Esophagus squamous epithelium (tissue), 5 donors: ENCODE measurements at regions not wholly inside any gene's neighbourhood (a gene's known extent, or its start where the extent isn't known, plus 50 kb on each side); places are given as distances from the start of the nearest gene placed in this dataset.

ENCODE experiments used
- DNase-seq: peaks from one replicate; lab custom pipeline; 2025; lab: John Stamatoyannopoulos, UW
- H3K27ac ChIP-seq, 4 donors: fragments of 200-600 bp; sonication (generic); one replicate each; pipeline ENCODE4 v1.5.1; 2016 to 2019; ENCODE audit warnings: mild to moderate bottlenecking in 1 of 4
- H3K27me3 ChIP-seq, 4 donors: fragments of 200-600 bp; sonication (generic); 1 replicate in 3 of 4; 2 replicates in 1 of 4; pipeline versions ENCODE4 v1.5.1 to v1.6.0; 2017 to 2021; ENCODE audit warnings: antibody characterized with exemption in 1 of 4
- H3K36me3 ChIP-seq, 3 donors: fragments of 200-600 bp; sonication (generic); one replicate each; pipeline ENCODE4 v1.5.1; 2016 to 2019
- H3K4me1 ChIP-seq, 3 donors: fragments of 200-600 bp; sonication (generic); one replicate each; pipeline ENCODE4 v1.5.1; 2017 to 2019
- H3K4me3 ChIP-seq, 4 donors: fragments of 200-600 bp; sonication (generic); 1 replicate in 3 of 4; 2 replicates in 1 of 4; pipeline ENCODE4 v1.5.1; 2016 to 2019; ENCODE audit warnings: mild to moderate bottlenecking in 2 of 4, moderate library complexity in 1 of 4
- H3K9me3 ChIP-seq, 3 donors: fragments of 200-600 bp; sonication (generic); one replicate each; pipeline ENCODE4 v1.5.1; 2016 to 2019
- POLR2A ChIP-seq, 4 donors: fragments of 450-650 bp; IDR thresholded peaks; one replicate each; pipeline ENCODE4 v1.6.1; 2017; ENCODE audit warnings: antibody characterized with exemption in 4 of 4, mild to moderate bottlenecking in 4 of 4, moderate library complexity in 3 of 4
- WGBS, 2 donors: methylation state at CpG; one replicate each; pipeline ENCODE4 v1.1.5; 2018; 5-methylcytosine and 5-hydroxymethylcytosine counted together
- intact Hi-C: fragments of 100-400 bp; cut with DNase I; formaldehyde crosslinking; loops from one replicate; pipeline ENCODE4 v1.15.0; 2022
- TF ChIP-seq, protein P1 (sequence below), 6 experiments: fragments of 450-650 bp in 4 of 6; fragments of 200-600 bp in 2 of 6; sonication (generic) in 2 of 6; IDR thresholded peaks; one replicate each; pipeline ENCODE4 v1.5.1; 2016 to 2019; ENCODE audit warnings: antibody characterized with exemption in 6 of 6, mild to moderate bottlenecking in 4 of 6, moderate library complexity in 4 of 6
- donor health status: DM: yes; HTN: yes; CAD: no.

GRCh38 chr10:4137299-4137698, 352.3 kb upstream of the KLF6 start:
- no peak for DNase-seq
- no peak overlapping the region for H3K27ac ChIP-seq
- H3K27me3 ChIP-seq = no peaks in the 10 kb centered on the region
- WGBS, 2 donors = 85 to 92% methylated on average over 4 of the region's 4 CpGs
- TF ChIP-seq POLR2A (IDR thresholded peaks at IDR 0.05) = no peak
- TF ChIP-seq, protein P1, sequence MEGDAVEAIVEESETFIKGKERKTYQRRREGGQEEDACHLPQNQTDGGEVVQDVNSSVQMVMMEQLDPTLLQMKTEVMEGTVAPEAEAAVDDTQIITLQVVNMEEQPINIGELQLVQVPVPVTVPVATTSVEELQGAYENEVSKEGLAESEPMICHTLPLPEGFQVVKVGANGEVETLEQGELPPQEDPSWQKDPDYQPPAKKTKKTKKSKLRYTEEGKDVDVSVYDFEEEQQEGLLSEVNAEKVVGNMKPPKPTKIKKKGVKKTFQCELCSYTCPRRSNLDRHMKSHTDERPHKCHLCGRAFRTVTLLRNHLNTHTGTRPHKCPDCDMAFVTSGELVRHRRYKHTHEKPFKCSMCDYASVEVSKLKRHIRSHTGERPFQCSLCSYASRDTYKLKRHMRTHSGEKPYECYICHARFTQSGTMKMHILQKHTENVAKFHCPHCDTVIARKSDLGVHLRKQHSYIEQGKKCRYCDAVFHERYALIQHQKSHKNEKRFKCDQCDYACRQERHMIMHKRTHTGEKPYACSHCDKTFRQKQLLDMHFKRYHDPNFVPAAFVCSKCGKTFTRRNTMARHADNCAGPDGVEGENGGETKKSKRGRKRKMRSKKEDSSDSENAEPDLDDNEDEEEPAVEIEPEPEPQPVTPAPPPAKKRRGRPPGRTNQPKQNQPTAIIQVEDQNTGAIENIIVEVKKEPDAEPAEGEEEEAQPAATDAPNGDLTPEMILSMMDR (IDR thresholded peaks at IDR 0.05) = no peak
- no peak overlapping the region for H3K4me3 ChIP-seq
- H3K36me3 ChIP-seq = no peaks in the 10 kb centered on the region
- peaks cover 0 to 4% (median 0%) of the 10 kb centered on the region in 3 donors for H3K4me1 ChIP-seq
- intact Hi-C loops = no loop called here
- H3K9me3 ChIP-seq = peaks cover 0 to 17% (median 9%) of the 10 kb centered on the region in 3 donors

DNA sequence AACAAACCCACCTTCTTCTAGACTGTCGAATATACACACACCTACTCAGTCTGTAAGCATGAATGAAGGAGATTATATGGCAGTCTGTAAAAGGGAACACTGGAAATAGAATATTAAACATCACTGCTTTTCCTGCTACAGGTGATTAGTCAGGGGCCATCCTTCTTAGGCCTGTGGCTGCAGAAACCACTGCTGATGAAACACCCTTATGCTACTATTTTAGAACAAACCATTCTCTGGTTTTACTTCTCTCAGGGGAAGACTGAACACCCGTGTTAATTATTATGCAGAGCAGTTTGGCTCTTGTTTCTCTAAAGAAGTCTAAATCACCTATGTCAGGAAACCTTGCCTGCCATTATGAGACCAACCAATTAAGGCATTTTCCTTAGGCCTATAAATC, 351.1 kb upstream of the KLF6 start:
- Histone ChIP-seq H3K27ac (no peak overlapping the region), H3K9me3 (peaks cover 0 to 16% (median 7%) of the 10 kb centered on the region in 3 donors), H3K36me3 (no peaks in the 10 kb centered on the region), H3K27me3 (no peaks in the 10 kb centered on the region), H3K4me1 (peaks cover 0 to 15% (median 3%) of the 10 kb centered on the region in 3 donors), H3K4me3 (no peak overlapping the region)
- no peak for DNase-seq
- intact Hi-C loops = no loop called here
- WGBS, 2 donors = 65 to 71% methylated on average over 2 of the region's 2 CpGs
- TF ChIP-seq, protein P1 (IDR thresholded peaks at IDR 0.05) = no peak
- TF ChIP-seq POLR2A (IDR thresholded peaks at IDR 0.05) = no peak

- WGBS, 2 donors = 56 to 80% methylated on average over 1 of the region's 1 CpG
- H3K27me3 ChIP-seq = no peaks in the 10 kb centered on the region
- H3K36me3 ChIP-seq = no peaks in the 10 kb centered on the region
- DNase-seq = no peak
- peak overlapping the region in 2 of 4 donors; percentile 47 to 71 for H3K27ac ChIP-seq
- intact Hi-C loops = no loop called here
- H3K9me3 ChIP-seq = no peaks in the 10 kb centered on the region
- TF ChIP-seq POLR2A (IDR thresholded peaks at IDR 0.05) = no peak
- TF ChIP-seq, protein P1 (IDR thresholded peaks at IDR 0.05) = no peak
- H3K4me3 ChIP-seq = no peak overlapping the region
- H3K4me1 ChIP-seq = peaks cover 3 to 39% (median 4%) of the 10 kb centered on the region in 3 donors
Observed at GRCh38 chr10:4132216-4132556, 347.2 kb upstream of the KLF6 start.

DNA sequence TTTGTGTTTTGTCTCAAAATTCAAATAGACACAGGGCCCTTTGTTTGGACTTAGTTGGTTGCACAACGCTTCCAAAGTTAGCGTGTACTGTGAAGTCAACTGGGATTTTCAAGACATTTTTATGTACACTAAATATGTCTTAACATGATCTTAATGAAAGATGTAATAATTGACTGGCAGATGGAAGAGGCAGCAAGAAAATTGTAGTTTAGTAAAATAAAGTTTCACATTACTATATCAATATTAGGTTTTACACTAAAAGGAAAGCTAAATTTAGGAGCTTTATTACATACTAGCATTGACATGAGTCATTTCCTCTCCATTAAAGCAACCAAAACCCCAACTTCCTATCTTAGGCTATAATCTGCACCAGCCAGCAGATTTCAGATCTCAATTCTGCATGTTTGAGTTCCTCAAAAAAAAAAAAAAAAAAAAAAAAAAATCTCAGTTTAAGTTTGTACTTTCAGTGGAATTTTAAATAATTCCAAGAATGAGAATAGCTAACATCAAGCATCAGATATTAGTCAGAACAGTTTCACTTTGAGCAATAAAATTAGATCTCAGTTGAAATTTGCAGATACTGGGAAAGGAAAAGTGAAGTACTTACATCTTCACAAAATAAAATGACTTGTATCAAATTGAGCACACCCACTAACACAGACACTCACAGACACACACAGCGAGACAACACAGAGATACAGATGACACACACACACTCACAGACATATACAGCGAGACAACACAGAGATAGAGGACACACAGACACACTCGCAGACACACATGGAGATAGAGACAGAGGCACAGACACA, 346.6 kb upstream of the KLF6 start:
- 36 to 45% methylated on average over 5 of the region's 5 CpGs for WGBS, 2 donors
- TF ChIP-seq, protein P1 (IDR thresholded peaks at IDR 0.05) = no peak
- no peak for TF ChIP-seq POLR2A (IDR thresholded peaks at IDR 0.05)

DNA sequence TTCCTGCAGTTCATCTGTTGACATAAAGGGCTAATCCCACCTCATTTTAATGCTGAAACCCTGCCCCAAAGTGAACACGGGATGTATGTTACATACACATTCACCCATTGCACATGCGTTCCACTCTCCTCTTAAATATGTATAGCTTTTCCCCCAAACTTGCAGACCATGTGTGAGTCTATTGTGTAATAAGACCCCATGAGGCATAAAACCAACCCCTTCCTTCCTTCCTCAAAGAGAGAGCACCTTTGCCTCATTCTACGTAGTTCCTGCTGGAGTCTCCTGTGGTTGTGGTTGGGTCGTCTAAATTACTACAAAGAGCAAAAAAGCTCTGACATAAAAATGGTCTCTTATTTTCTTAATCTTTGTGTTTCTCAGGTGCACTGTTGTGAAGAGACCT, 345.7 kb upstream of the KLF6 start:
- TF ChIP-seq, protein P1 (IDR thresholded peaks at IDR 0.05) = no peak
- no peak for TF ChIP-seq POLR2A (IDR thresholded peaks at IDR 0.05)
- Histone ChIP-seq H3K27ac (peak overlapping the region in 3 of 4 donors; percentile 61 to 68 (median 68)), H3K4me1 (peaks cover 3 to 39% (median 4%) of the 10 kb centered on the region in 3 donors), H3K27me3 (no peaks in the 10 kb centered on the region), H3K36me3 (no peaks in the 10 kb centered on the region), H3K4me3 (no peak overlapping the region), H3K9me3 (peaks cover 0 to 14% (median 10%) of the 10 kb centered on the region in 3 donors)
- no peak for DNase-seq
- 61 to 63% methylated on average over 4 of the region's 4 CpGs for WGBS, 2 donors
- intact Hi-C loops = no loop called here

More for the DNA sequence above, 346.6 kb upstream of the KLF6 start:
- Histone ChIP-seq H3K36me3 (no peaks in the 10 kb centered on the region), H3K4me3 (no peak overlapping the region), H3K9me3 (peaks cover 0 to 4% (median 1%) of the 10 kb centered on the region in 3 donors), H3K27ac (peak overlapping the region; percentile 24 to 71 (median 68)), H3K4me1 (peaks cover 3 to 39% (median 4%) of the 10 kb centered on the region in 3 donors), H3K27me3 (no peaks in the 10 kb centered on the region)
- intact Hi-C loops = no loop called here
- no peak for DNase-seq
